HL-60 (cell line): ENCODE measurements at regions not wholly inside any gene's neighbourhood (a gene's known extent, or its start where the extent isn't known, plus 50 kb on each side); places are given as distances from the start of the nearest gene placed in this dataset.

Experiments
- POLR2AphosphoS5 ChIP-seq: IDR thresholded peaks from 2 replicates; pipeline ENCODE4 v1.6.1; 2012; ENCODE audit warnings: low read depth
- TF ChIP-seq, protein P1 (sequence below): IDR thresholded peaks from one replicate; pipeline ENCODE4 v1.5.1; 2011; ENCODE audit warnings: low read length, control low read depth, inconsistent platforms; ENCODE audit not compliant: insufficient read depth

DNA sequence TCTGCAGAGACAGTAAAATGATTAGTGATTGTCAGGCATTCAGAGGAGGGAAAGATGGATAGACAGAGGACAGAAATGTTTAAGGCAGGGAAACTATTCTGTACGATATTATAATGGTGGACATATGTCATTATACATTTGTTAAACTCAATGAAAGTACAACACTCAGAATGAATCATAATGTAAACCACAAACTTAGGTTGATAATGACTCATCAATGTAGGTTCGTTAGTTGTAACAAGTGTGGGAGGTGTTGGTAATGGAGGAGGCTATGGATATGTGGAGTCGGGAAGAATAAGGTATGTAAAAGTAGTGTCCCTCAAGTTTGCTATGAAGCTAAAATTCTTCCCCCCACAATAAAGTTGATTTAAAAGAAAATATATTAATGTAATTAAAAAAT is 455.0 kb downstream of the BRINP3 start:
- TF ChIP-seq, protein P1, sequence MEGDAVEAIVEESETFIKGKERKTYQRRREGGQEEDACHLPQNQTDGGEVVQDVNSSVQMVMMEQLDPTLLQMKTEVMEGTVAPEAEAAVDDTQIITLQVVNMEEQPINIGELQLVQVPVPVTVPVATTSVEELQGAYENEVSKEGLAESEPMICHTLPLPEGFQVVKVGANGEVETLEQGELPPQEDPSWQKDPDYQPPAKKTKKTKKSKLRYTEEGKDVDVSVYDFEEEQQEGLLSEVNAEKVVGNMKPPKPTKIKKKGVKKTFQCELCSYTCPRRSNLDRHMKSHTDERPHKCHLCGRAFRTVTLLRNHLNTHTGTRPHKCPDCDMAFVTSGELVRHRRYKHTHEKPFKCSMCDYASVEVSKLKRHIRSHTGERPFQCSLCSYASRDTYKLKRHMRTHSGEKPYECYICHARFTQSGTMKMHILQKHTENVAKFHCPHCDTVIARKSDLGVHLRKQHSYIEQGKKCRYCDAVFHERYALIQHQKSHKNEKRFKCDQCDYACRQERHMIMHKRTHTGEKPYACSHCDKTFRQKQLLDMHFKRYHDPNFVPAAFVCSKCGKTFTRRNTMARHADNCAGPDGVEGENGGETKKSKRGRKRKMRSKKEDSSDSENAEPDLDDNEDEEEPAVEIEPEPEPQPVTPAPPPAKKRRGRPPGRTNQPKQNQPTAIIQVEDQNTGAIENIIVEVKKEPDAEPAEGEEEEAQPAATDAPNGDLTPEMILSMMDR: no peak
- no peak for TF ChIP-seq POLR2AphosphoS5
